ENCODE measurements at regions not wholly inside any gene's neighbourhood (a gene's known extent, or its start where the extent isn't known, plus 50 kb on each side); places are given as distances from the start of the nearest gene placed in this dataset.

DNA sequence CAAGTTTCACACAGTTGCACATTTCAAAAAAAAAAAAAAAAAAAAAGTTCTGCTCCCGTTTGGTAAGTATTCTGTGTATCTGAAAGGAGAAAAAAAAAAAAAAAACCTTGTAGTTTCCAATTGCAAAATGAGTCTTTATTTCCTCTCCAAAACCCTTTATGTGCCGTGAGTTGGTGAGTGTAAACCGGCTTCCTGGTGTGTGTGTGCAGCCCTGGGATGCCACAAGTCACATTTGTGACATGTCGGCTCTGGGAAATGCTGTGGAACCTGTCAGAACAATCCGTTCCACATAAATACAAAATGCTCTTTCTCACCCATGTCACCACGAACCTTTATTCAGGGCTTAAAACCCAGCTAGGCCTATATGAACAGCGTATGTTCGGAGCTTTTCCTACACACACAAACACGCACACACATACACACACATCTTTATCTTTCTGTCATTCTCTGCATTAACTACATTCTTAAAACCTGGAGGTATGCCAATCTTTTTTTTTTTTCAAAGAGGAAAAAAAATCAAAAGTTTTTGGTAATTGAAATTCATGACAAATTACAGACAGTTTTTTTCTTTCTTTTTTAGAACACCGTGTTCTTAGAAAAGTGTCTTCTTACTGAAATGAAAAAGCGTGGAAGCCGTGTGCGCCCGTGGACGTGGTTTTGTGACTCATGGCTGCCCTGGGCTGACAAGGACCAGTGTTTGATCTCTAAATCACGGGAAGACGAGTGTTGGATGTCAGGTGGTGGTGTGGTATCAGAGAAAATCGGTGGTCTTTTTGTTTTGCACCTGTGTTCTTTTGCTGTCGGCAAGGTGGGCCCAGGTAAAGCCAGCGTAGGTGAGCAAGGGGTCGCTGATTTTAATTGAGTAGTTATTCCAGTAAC, 612.0 kb downstream of the VRK1 start:
- Histone ChIP-seq H3K4me2 (ENCODE audit: low read length) (no peak overlapping the region), H3K27ac (ENCODE audit: low read depth, low read length) (no peak overlapping the region), H3K9ac (ENCODE audit: low read length) (no peak overlapping the region), H3K79me2 (ENCODE audit: insufficient read depth, low read length) (no peaks in the 10 kb centered on the region), H3K27me3 (ENCODE audit: insufficient read depth, low read length) (peaks cover 20% of the 10 kb centered on the region), H2AFZ (ENCODE audit: low read depth, low read length) (no peak overlapping the region), H3K4me1 (ENCODE audit: insufficient read depth, low read length) (no peaks in the 10 kb centered on the region), H3K36me3 (ENCODE audit: insufficient read depth, low read length) (no peaks in the 10 kb centered on the region), H3K4me3 (ENCODE audit: insufficient read depth, low read depth, low read length) (no peak overlapping the region), H4K20me1 (ENCODE audit: insufficient read depth, low read length) (no peaks in the 10 kb centered on the region), H3K9me3 (ENCODE audit: insufficient read depth, low read depth, low read length) (no peaks in the 10 kb centered on the region)
- Mint-ChIP-seq H3K9me3 (ENCODE audit: unreplicated experiment) (no peaks in the 10 kb centered on the region), H3K4me3 (ENCODE audit: unreplicated experiment) (no peak overlapping the region), H3K4me1 (ENCODE audit: low read depth, unreplicated experiment) (no peaks in the 10 kb centered on the region), H3K27me3 (ENCODE audit: low read depth, unreplicated experiment) (peaks cover 10% of the 10 kb centered on the region), H3K27ac (ENCODE audit: unreplicated experiment) (no peak overlapping the region), H3K36me3 (ENCODE audit: low read depth, unreplicated experiment) (no peaks in the 10 kb centered on the region)
- FAIRE-seq, result no peak
- DNase-seq (ENCODE audit: low read depth), result no peak
- TF ChIP-seq, protein P1, sequence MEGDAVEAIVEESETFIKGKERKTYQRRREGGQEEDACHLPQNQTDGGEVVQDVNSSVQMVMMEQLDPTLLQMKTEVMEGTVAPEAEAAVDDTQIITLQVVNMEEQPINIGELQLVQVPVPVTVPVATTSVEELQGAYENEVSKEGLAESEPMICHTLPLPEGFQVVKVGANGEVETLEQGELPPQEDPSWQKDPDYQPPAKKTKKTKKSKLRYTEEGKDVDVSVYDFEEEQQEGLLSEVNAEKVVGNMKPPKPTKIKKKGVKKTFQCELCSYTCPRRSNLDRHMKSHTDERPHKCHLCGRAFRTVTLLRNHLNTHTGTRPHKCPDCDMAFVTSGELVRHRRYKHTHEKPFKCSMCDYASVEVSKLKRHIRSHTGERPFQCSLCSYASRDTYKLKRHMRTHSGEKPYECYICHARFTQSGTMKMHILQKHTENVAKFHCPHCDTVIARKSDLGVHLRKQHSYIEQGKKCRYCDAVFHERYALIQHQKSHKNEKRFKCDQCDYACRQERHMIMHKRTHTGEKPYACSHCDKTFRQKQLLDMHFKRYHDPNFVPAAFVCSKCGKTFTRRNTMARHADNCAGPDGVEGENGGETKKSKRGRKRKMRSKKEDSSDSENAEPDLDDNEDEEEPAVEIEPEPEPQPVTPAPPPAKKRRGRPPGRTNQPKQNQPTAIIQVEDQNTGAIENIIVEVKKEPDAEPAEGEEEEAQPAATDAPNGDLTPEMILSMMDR (IDR thresholded peaks at IDR 0.05; ENCODE audit: insufficient read depth, low read depth, low read length), result no peak
- TF ChIP-seq EZH2 (IDR thresholded peaks at IDR 0.05; ENCODE audit: insufficient read depth, low read length), result no peak

DNA sequence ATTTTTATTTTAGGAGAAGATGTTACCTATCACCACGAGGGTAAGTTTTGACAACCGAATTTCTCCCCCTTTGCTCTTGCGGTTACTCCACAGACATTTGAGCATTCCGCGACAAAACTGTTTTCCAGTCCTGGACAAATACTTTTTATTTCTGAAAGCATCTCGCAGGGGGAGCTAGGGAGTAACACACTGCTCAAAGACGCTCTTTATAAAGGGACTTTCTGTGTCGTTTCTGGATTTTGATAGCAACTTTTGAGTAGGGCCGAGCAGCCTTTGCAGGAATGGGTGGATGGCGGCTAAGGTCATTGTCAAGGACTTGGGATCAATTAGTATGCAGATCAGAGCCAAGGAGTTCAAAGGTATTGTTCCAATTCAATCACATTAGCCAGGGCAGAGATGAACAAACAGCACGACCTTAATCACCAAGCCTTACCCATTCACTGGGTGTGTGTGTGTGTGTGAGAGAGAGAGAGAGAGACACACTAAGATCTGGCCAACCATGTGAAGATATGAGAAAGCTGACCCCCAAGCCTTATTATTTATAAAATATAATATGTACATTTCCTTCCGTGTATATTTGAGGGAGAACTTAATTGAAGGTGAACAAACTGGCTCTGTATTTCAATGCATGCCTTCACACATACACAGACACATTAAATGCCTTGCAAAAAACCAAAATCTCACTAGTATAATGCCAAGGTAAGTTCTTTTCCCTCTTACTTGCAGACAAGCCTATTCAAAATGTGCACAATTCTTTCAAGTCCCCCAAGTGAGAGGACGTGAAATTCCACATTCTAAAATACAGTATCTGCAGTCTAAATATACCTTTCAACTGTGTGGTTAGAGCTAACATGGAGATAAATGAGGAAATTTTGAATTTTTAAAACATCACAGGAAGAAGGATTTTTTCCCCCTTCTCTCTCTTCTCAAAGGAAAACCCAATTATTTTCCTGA, 613.8 kb downstream of the VRK1 start:
- peaks cover 21% of the 10 kb centered on the region for H3K27me3 ChIP-seq (ENCODE audit: insufficient read depth, low read length)
- no peaks in the 10 kb centered on the region for H3K36me3 ChIP-seq (ENCODE audit: insufficient read depth, low read length)
- Mint-ChIP-seq H3K27ac (ENCODE audit: unreplicated experiment) (no peak overlapping the region), H3K27me3 (ENCODE audit: low read depth, unreplicated experiment) (peaks cover 4% of the 10 kb centered on the region), H3K4me3 (ENCODE audit: unreplicated experiment) (no peak overlapping the region), H3K4me1 (ENCODE audit: low read depth, unreplicated experiment) (no peaks in the 10 kb centered on the region), H3K36me3 (ENCODE audit: low read depth, unreplicated experiment) (no peaks in the 10 kb centered on the region), H3K9me3 (ENCODE audit: unreplicated experiment) (no peaks in the 10 kb centered on the region)
- FAIRE-seq, result no peak
- H3K4me1 ChIP-seq (ENCODE audit: insufficient read depth, low read length), result no peaks in the 10 kb centered on the region
- no peaks in the 10 kb centered on the region for H3K79me2 ChIP-seq (ENCODE audit: insufficient read depth, low read length)
- H3K9ac ChIP-seq (ENCODE audit: low read length), result no peak overlapping the region
- H2AFZ ChIP-seq (ENCODE audit: low read depth, low read length), result no peak overlapping the region
- H4K20me1 ChIP-seq (ENCODE audit: insufficient read depth, low read length), result no peaks in the 10 kb centered on the region
- no peak for TF ChIP-seq EZH2 (IDR thresholded peaks at IDR 0.05; ENCODE audit: insufficient read depth, low read length)
- TF ChIP-seq, protein P1 (IDR thresholded peaks at IDR 0.05; ENCODE audit: insufficient read depth, low read depth, low read length), result no peak
- no peak overlapping the region for H3K27ac ChIP-seq (ENCODE audit: low read depth, low read length)
- H3K4me2 ChIP-seq (ENCODE audit: low read length), result no peak overlapping the region
- DNase-seq (ENCODE audit: low read depth), result no peak
- H3K9me3 ChIP-seq (ENCODE audit: insufficient read depth, low read depth, low read length), result no peaks in the 10 kb centered on the region
- no peak overlapping the region for H3K4me3 ChIP-seq (ENCODE audit: insufficient read depth, low read depth, low read length)

Data from astrocyte (in vitro differentiated cells and primary cell).